Thyroid gland (tissue), 4 donors: ENCODE measurements at regions not wholly inside any gene's neighbourhood (a gene's known extent, or its start where the extent isn't known, plus 50 kb on each side); places are given as distances from the start of the nearest gene placed in this dataset.

Experiments used
- CTCF ChIP-seq, 6 experiments: fragments of 200-600 bp in 3 of 6; fragments of 450-650 bp in 3 of 6; sonication (generic) in 3 of 6; IDR thresholded peaks; one replicate each; pipeline ENCODE4 v1.5.1; 2016 to 2019; ENCODE audit warnings: antibody characterized with exemption in 6 of 6, mild to moderate bottlenecking in 2 of 6, inconsistent platforms in 1 of 6, moderate library complexity in 1 of 6
- POLR2A ChIP-seq, 2 donors: fragments of 450-650 bp; IDR thresholded peaks; one replicate each; pipeline ENCODE4 v1.6.1; 2017; ENCODE audit warnings: antibody characterized with exemption in 2 of 2, mild to moderate bottlenecking in 2 of 2, moderate library complexity in 1 of 2

GRCh38 chr15:87804451-87804850 is 452.1 kb downstream of the NTRK3 start:
- TF ChIP-seq CTCF (IDR thresholded peaks at IDR 0.05) (no peak), POLR2A (IDR thresholded peaks at IDR 0.05) (no peak)
